PC-9 (cell line): ENCODE measurements at regions not wholly inside any gene's neighbourhood (a gene's known extent, or its start where the extent isn't known, plus 50 kb on each side); places are given as distances from the start of the nearest gene placed in this dataset.

Source experiments
- BruUV-seq: library from RNA; stranded (reverse); fragments of 400-500 nt; replicated peaks from 2 replicates; lab custom pipeline; 2021; lab: Mats Ljungman, UMichigan
- CTCF ChIA-PET: fragments of 300-600 bp; sonication (Branson Sonifier 250); formaldehyde crosslinking; loops from one replicate; lab custom pipeline; 2022; ENCODE audit warnings: antibody characterized with exemption; lab: Charles Lee
- POLR2A ChIA-PET: fragments of 300-600 bp; sonication (Branson Sonifier 250); formaldehyde crosslinking; loops from one replicate; lab custom pipeline; 2022; ENCODE audit warnings: antibody characterized with exemption; ENCODE audit not compliant: unreplicated experiment; lab: Charles Lee
- DNase-seq, 2 experiments: peaks; one replicate each; pipeline versions ENCODE4 v3.0.0 to v3.0.0-alpha.2; 2015 to 2022; ENCODE audit warnings: mixed read lengths in 1 of 2
- H2AFZ ChIP-seq: fragments of 200-600 bp; sonication (generic); 2 replicates; pipeline ENCODE4 v1.8.1; 2017; ENCODE audit warnings: antibody characterized with exemption
- H3F3A ChIP-seq: fragments of 200-600 bp; sonication (generic); 2 replicates; pipeline ENCODE4 v1.8.1; 2017; ENCODE audit warnings: antibody characterized with exemption, mild to moderate bottlenecking, low read depth; ENCODE audit not compliant: insufficient read depth
- H3K27ac ChIP-seq: fragments of 200-600 bp; sonication (generic); 2 replicates; pipeline ENCODE4 v1.6.1; 2016; ENCODE audit warnings: mixed run types
- H3K27me3 ChIP-seq: fragments of 200-600 bp; sonication (generic); 2 replicates; pipeline ENCODE4 v1.6.1; 2016; ENCODE audit warnings: low read depth, mixed run types; ENCODE audit not compliant: insufficient read depth
- H3K36me3 ChIP-seq: fragments of 200-600 bp; sonication (generic); 2 replicates; pipeline ENCODE4 v1.6.1; 2016; ENCODE audit warnings: low read depth, mixed run types
- H3K4me1 ChIP-seq: fragments of 200-600 bp; sonication (generic); replicated peaks from 2 replicates; pipeline ENCODE4 v1.6.1; 2016; ENCODE audit warnings: mixed run types; ENCODE audit not compliant: insufficient read depth
- H3K4me2 ChIP-seq: fragments of 200-600 bp; sonication (generic); 2 replicates; pipeline ENCODE4 v1.6.1; 2017; ENCODE audit warnings: mixed run types
- H3K4me3 ChIP-seq: fragments of 200-600 bp; sonication (generic); 2 replicates; pipeline ENCODE4 v1.6.1; 2016; ENCODE audit warnings: mixed run types
- H3K79me2 ChIP-seq: fragments of 200-600 bp; sonication (generic); 2 replicates; pipeline ENCODE4 v1.6.1; 2017; ENCODE audit warnings: low read depth, mixed run types
- H3K9me2 ChIP-seq: fragments of 200-600 bp; sonication (generic); 2 replicates; pipeline ENCODE4 v1.8.1; 2017; ENCODE audit warnings: mild to moderate bottlenecking; ENCODE audit not compliant: insufficient read depth
- H3K9me3 ChIP-seq: fragments of 200-600 bp; sonication (generic); 2 replicates; pipeline ENCODE4 v1.8.1; 2016; ENCODE audit warnings: low read depth; ENCODE audit not compliant: insufficient read depth
- H4K20me1 ChIP-seq: fragments of 200-600 bp; sonication (generic); 2 replicates; pipeline ENCODE4 v1.8.1; 2017; ENCODE audit not compliant: insufficient read depth
- EZH2 ChIP-seq: fragments of 200-600 bp; sonication (generic); IDR thresholded peaks from 2 replicates; pipeline ENCODE4 v1.8.0; 2017; ENCODE audit warnings: antibody characterized with exemption, low read depth
- intact Hi-C: fragments of 100-400 bp; cut with micrococcal nuclease; formaldehyde crosslinking; loops from one replicate; pipeline ENCODE4 v1.10.0; 2022; ENCODE audit not compliant: unreplicated experiment
- TF ChIP-seq, protein P1 (sequence below): fragments of 200-600 bp; sonication (generic); conservative IDR thresholded peaks from 2 replicates; pipeline ENCODE4 v1.6.1; 2017; ENCODE audit warnings: mixed run types, antibody characterized with exemption, mild to moderate bottlenecking, moderate library complexity

DNA sequence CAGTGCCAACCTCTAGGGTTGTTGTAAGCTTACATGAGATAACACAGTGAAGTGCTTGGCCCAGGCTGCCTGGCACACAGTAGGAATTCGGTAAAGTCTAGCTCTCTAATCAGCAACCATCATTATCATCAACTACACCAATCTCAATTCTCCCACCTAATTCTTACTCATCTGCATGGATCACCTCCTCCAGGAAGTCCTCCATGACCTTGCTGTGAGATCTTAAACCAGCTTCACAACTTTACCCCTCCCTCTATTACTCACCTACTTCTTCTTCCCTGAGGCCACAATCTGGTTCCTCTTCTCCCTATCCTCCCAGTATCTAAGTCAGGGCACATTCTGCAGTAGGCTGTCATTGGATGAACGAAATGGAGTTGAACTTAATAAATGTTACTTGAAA, 67.3 kb downstream of the GSC start:
- no TSS peak for BruUV-seq
- DNase-seq: no peak

GRCh38 chr14:94701861-94702370, 68.0 kb downstream of the GSC start:
- no peak for DNase-seq
- intact Hi-C loops: no loop called here
- no peaks in the 10 kb centered on the region for H3K9me3 ChIP-seq
- no peaks in the 10 kb centered on the region for H3K4me1 ChIP-seq
- ChIA-PET CTCF (no interaction called here), POLR2A (no interaction called here)
- TF ChIP-seq, protein P1, sequence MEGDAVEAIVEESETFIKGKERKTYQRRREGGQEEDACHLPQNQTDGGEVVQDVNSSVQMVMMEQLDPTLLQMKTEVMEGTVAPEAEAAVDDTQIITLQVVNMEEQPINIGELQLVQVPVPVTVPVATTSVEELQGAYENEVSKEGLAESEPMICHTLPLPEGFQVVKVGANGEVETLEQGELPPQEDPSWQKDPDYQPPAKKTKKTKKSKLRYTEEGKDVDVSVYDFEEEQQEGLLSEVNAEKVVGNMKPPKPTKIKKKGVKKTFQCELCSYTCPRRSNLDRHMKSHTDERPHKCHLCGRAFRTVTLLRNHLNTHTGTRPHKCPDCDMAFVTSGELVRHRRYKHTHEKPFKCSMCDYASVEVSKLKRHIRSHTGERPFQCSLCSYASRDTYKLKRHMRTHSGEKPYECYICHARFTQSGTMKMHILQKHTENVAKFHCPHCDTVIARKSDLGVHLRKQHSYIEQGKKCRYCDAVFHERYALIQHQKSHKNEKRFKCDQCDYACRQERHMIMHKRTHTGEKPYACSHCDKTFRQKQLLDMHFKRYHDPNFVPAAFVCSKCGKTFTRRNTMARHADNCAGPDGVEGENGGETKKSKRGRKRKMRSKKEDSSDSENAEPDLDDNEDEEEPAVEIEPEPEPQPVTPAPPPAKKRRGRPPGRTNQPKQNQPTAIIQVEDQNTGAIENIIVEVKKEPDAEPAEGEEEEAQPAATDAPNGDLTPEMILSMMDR: no peak
- no peak for TF ChIP-seq EZH2
- no peak overlapping the region for H2AFZ ChIP-seq
- no TSS peak for BruUV-seq
- no peaks in the 10 kb centered on the region for H3K36me3 ChIP-seq
- H3K27ac ChIP-seq: no peak overlapping the region
- no peak overlapping the region for H3K4me2 ChIP-seq
- H3F3A ChIP-seq: no peaks in the 10 kb centered on the region
- peaks cover 7% of the 10 kb centered on the region; the same call in 1 of the 2 replicates for H3K27me3 ChIP-seq
- no peaks in the 10 kb centered on the region for H3K9me2 ChIP-seq
- H3K4me3 ChIP-seq: no peak overlapping the region
- H4K20me1 ChIP-seq: no peaks in the 10 kb centered on the region
- H3K79me2 ChIP-seq: no peaks in the 10 kb centered on the region

More for the DNA sequence above, 67.3 kb downstream of the GSC start:
- no peak overlapping the region for H2AFZ ChIP-seq
- H3K4me3 ChIP-seq: no peak overlapping the region
- no peaks in the 10 kb centered on the region for H3K9me3 ChIP-seq
- POLR2A ChIA-PET: no interaction called here
- no peaks in the 10 kb centered on the region for H3K4me1 ChIP-seq
- no peak overlapping the region for H3K4me2 ChIP-seq
- intact Hi-C loops: no loop called here
- no peaks in the 10 kb centered on the region for H3K36me3 ChIP-seq
- H3K27ac ChIP-seq: no peak overlapping the region
- CTCF ChIA-PET: no interaction called here
- no peaks in the 10 kb centered on the region for H3K79me2 ChIP-seq
- H3F3A ChIP-seq: no peaks in the 10 kb centered on the region
- H3K27me3 ChIP-seq: peaks cover 9% of the 10 kb centered on the region; the same call in 1 of the 2 replicates
- H3K9me2 ChIP-seq: no peaks in the 10 kb centered on the region
- H4K20me1 ChIP-seq: no peaks in the 10 kb centered on the region
- TF ChIP-seq, protein P1: no peak
- TF ChIP-seq EZH2: no peak

DNA sequence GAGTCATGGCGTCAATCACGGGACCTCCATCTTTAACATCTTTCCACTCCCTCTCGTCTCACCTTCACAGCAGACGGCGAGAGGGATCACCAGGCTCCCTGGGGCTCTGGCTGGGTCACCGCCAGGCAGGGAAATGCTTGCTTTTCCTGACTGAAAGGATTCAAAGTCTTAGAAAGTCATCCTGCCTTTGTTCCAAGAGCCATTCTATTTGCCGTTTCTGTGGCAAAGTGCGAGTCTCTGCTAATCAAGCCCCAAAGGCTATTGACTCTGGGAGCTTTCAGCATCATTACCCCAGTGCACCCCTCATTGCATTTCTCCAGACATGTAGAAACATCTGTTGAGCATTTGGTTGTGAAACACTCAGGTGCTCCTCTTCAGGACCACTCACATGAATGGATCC, 69.6 kb downstream of the GSC start:
- no peaks in the 10 kb centered on the region for H4K20me1 ChIP-seq

More for the DNA sequence above, 69.6 kb downstream of the GSC start:
- Histone ChIP-seq H3K4me1 (no peaks in the 10 kb centered on the region), H3K27ac (no peak overlapping the region), H3K79me2 (no peaks in the 10 kb centered on the region), H3K9me2 (no peaks in the 10 kb centered on the region), H3K27me3 (0 out of 2 replicates have a peak, but pooled peaks cover 3% of the 10 kb centered on the region), H3F3A (no peaks in the 10 kb centered on the region), H3K36me3 (no peaks in the 10 kb centered on the region), H2AFZ (no peak overlapping the region), H3K4me3 (no peak overlapping the region), H3K9me3 (no peaks in the 10 kb centered on the region), H3K4me2 (no peak overlapping the region)
- ChIA-PET CTCF (no interaction called here), POLR2A (no interaction called here)
- TF ChIP-seq, protein P1: no peak
- TF ChIP-seq EZH2: no peak
- no peak for DNase-seq
- BruUV-seq: no TSS peak
- intact Hi-C loops: no loop called here
